T1000 (cell line): ENCODE measurements at regions not wholly inside any gene's neighbourhood (a gene's known extent, or its start where the extent isn't known, plus 50 kb on each side); places are given as distances from the start of the nearest gene placed in this dataset.

Source experiments
- DNase-seq: peaks from one replicate; lab custom pipeline; 2025; ENCODE audit warnings: mixed read lengths; lab: John Stamatoyannopoulos, UW

DNA sequence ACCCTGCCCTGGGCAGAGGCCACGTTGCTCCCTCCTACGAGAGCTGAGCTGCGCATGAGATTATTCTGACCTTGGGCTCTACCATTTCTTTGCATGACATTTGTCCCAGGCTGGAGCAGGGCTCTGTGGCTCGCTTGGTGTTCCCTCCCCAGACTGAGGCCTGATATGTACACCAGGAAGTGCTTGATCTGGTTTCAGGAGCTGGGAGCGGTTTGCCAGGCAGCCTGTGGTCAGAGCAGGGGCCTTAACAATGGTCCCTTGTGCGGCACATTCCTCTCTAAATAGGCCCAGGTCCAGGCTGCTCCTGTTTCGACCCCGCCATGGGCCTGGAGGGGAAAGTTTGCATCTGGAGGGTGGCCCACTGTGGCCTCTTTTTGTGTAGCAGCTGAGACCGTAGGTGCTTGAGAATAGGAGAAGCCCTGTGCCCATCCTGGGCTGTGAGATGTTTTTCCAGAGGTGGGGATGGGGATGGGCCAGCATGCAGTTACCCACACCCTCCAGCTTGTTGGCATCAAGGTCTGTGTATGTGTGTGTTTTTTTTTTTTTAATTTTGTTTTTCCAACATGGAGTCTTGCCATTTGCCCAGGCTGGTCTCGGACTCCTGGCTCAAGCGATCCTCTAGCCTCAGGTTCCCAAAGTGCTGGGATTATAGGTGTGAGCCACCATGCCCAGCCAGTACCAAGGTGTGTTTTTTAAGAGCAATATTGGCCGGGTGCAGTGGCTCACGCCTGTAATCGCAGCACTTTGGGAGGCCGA is 253.9 kb downstream of the SEC14L1 start:
- DNase-seq = no peak

DNA sequence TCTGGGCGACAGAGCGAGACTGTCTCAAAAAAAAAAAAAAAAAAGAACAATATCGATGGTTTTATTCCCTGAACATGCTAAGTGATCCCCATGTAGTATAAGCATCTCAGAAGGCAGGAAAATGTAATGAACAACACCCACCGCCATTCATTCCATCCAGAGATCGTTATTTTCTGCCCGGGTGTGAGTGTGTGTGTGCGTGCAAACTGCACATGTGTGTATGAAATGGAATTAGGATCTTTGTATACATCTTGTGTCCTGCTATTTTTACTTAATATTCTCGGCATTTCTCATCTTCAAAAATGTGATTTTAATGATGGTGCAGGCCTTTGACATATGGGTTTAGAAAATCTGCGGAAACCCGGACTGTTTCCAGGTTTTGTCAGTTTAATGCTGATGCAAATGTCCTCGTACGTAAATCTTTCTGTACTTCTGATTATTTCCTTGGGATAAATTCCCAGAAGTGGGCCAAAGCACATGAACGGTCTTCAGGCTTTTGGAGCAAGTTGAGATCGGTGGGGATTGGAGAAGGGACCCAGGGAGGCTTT is 254.8 kb downstream of the SEC14L1 start:
- DNase-seq = no peak

DNA sequence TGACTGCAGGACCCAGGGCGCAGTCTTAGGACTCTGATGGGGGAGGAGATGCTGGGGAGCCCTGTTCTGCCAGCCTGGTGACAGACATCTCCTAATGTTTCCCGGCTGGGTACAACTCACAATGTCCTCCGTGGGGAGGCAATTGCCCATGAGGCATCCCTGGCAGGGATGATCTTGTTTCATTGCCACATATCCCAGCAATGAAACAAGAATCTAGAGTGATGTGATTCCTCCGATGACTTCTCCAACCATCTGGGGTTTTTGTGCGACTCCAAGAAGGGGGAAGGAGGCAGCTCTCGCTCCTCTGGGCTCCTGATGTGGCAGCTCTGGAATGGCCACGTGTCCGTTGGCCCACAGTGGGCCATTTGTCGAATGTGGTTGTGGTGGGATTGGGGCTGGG is 255.8 kb downstream of the SEC14L1 start:
- no peak for DNase-seq

DNA sequence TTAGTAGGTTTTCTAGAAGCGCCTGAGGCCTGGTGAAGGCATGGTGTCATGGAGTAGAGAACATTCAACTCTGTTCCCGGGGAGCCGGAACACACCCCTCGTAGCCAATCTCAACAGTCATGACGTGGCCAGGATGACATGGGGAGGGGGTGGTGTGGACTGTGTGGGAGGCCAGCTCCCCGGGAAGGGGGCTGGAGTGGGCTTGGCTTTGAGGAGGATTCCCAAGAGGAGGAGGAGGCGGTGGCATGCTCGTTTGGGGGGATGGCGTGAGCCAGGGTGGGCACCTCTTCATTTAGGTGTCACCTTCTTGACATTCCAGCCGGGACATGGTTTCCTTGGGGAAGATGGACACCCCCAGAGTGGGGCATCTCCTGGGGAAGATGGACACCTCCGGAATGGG is 257.5 kb downstream of the SEC14L1 start:
- DNase-seq = no peak

DNA sequence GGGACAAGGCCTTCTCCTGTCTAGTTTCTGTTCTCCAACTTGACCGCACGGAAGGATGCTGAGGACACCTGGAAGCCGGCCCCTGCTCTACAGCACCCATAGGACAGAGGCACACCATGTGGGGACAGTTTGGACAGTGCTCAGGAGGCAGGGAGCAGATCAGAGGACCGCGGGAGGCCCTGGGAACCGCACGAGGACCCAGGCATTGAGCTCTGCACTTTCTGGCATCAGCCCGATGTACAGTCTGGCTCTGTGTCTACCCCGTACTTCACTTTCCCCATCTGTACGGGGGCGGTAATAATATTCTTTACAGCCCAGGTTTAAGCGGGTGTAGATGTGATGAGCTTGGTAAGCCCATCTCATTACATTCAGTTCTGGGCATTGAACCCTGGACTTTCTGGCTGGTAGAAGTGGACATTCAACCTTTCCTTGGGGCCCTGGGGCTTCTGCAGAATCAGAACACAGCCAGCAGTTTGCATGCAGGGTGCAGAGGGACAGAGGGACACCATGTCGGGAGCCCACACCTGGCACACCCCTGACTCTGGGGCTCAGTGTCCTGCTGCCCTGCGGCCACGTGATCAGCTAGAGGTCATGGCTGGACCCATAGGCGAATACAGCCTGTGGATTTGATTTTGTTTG is 258.7 kb downstream of the SEC14L1 start:
- DNase-seq = no peak

DNA sequence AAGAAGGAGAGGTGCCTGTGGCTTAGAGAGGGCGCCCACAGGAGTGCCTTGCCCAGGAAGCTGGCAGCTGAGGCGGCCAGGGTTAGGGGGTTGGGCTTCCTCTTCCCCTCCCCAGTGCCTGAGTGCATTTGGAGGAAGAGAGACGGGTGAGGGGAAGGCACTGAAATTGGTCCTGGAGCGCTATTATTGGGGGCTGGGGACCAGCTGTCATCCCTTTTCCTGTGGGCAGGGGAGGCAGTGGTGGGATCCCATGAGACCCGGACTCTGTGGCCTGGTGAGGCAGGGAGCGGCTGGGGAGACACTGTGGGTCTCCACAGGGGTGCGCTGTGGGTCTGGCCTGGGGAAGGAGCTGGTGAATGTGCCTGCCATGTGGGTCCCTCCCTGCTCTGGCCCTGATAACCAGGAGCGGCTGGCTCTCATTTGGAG is 259.7 kb downstream of the SEC14L1 start:
- no peak for DNase-seq

DNA sequence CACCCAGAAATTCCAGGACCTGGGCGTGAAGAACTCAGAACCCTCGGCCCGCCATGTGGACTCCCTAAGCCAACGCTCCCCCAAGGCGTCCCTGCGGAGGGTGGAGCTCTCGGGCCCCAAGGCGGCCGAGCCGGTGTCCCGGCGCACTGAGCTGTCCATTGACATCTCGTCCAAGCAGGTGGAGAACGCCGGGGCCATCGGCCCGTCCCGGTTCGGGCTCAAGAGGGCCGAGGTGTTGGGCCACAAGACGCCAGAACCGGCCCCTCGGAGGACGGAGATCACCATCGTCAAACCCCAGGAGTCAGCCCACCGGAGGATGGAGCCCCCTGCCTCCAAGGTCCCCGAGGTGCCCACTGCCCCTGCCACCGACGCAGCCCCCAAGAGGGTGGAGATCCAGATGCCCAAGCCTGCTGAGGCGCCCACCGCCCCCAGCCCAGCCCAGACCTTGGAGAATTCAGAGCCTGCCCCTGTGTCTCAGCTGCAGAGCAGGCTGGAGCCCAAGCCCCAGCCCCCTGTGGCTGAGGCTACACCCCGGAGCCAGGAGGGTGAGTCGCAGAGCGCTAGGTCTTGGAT is 261.5 kb downstream of the SEC14L1 start:
- DNase-seq = no peak

DNA sequence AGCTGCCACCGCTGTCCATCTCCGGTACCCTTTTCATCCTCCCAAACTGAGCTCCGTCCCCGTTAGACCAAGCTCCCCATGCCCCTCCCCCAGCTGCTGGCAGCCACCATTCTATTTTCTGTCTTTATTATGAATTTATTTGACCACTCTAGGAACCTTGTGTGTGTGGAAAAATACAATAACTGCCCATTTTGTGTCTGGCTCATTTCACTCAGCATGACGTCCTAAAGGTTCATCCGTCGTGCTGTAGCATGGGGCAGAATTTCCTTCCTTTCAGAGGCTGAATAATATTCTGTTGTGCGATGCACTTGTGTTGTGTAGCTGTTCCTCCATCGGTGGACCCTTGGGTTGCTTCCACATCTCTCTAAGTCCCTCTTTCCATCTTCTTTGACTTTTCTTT is 263.1 kb downstream of the SEC14L1 start:
- no peak for DNase-seq

DNA sequence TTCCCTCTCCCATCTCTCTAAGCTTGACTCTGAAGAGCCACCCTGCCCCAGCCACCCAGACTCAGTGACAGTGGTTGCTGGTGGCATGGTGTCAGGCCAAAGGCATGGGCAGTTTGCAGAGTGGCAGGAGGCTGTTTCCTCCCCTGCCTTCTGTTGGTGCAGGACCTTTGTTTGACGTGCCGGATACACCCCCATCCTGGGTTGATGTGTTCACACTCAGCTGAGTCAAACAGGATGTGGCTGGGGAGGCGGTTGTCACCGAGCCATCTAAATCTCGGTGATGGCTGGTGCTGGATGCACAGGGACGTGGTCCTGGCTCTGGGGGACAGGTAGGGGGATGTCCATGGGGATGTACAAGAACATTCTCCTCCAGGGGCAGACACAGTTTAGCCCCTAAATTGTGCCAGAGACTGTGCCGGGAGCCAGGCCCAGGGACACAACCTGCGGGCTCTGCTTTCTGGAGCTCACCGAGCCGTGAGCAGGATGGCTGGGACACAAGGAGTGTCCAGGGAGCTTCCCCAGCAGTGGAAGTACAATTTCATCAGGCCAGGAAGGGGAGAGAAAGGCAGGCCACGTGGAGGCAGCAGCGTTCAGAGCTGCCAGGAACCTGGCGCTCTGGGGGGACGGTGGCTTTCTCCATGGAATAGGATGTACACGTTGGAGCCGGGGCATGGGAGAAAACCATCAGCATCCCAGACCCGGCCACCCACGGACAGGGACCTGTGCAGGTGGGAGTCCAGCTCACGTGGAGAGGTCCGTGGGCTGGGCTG is 264.2 kb downstream of the SEC14L1 start:
- DNase-seq = no peak

DNA sequence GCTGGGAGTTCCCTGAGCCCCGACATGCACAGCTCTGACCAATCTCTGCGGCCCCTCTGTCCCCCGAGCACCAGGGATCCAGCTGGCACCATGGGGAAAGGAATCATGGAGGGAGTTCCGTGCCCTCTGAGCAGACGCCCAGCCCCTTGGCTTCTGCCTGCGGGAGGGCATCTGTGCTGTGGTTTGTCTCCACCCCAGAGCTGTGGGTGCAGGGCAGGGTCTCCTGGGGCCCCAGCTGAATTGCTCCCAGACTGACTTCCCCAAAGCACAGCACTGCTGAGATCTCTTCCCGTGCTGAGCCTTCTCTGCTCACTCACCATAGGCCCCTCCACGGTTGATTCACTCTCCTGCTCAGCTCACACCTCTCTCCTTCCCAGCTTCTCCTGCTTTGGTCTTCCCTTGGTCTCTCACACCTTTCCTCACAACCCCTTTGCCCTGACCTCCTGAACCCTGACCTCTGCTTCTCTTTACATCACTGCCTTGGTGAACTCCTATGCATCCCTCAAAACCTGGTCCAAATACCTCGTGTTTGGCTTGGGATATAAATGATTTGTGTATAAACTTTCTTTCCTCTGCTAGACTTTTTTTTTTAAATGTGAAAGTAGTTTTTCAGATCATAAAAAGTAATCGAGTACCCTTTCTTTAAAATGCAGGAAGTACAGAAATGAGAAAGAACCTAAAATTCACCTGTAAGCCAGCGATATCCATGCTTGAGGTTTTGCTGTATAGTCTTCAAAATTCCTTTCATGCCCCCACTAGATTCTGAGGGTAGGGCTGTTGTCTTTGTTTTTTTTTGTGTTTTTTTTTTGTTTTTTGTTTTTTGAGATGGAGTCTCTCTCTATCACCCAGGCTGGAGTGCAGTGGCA is 265.3 kb downstream of the SEC14L1 start:
- DNase-seq = no peak

DNA sequence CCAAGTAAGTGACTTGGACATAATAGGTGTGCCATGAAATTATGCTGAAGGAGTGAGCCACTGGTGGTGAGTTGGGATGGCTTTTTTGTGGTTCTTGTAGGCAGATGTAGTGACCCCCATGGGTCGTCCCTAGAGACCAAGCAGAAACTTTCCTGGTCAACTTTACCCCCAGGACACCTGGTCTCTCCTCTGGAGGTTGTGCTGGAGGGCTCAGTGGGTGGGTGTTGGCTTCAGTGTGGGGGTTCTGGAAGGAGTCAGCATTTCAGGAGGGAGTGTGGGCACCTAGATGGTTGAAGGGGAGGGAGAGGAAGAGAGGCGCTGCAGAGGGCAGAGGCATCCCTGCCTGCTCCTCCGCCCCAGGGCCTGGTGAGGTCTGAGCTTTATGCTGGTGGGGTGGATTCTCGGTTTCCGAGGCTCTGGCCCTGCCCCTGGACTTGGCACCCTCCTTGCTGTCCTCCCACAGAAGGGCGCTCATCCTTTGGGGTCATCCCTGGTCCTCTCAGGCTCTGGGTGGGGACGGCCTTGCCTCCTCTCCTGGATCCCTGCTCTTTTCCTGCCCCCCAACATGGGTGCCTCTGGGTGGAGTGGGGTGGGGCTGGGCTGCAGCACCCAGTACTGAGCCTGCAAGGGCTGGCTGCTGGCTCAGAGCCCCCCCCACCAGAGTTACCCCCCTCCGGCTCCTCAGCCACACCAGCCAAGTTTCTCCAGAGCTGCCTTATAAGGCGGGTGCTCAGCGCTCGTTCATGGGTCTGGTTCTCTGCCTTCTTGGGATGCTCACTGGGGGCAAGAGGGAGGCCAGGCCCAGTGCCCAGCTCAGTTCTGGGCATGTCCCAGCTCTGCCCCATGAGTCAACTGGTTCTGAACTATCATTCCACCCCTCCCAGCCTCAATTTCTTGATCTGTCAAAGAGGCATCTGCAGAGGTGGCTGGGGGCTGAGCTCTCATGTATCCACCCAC is 266.8 kb downstream of the SEC14L1 start:
- DNase-seq = no peak

DNA sequence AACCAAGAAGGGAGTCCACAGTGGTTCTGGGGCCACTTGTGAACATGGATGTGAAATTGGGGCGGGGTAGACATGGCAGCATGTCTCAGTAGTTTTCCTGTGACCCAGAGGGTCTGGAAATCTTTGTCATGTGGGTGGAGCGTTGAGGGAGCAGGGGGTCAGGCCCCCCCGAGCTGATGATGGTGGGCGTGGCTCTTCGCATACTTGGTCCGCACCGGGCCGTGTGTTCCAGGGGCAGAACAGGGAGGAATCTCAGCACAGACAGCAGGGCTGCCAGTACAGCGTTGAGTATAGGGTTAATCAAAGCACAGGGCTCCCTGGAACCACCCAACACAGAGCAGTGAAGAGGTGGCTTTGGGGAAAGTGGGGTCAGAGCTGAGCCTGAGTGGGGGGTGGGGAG is 267.5 kb downstream of the SEC14L1 start:
- no peak for DNase-seq

DNA sequence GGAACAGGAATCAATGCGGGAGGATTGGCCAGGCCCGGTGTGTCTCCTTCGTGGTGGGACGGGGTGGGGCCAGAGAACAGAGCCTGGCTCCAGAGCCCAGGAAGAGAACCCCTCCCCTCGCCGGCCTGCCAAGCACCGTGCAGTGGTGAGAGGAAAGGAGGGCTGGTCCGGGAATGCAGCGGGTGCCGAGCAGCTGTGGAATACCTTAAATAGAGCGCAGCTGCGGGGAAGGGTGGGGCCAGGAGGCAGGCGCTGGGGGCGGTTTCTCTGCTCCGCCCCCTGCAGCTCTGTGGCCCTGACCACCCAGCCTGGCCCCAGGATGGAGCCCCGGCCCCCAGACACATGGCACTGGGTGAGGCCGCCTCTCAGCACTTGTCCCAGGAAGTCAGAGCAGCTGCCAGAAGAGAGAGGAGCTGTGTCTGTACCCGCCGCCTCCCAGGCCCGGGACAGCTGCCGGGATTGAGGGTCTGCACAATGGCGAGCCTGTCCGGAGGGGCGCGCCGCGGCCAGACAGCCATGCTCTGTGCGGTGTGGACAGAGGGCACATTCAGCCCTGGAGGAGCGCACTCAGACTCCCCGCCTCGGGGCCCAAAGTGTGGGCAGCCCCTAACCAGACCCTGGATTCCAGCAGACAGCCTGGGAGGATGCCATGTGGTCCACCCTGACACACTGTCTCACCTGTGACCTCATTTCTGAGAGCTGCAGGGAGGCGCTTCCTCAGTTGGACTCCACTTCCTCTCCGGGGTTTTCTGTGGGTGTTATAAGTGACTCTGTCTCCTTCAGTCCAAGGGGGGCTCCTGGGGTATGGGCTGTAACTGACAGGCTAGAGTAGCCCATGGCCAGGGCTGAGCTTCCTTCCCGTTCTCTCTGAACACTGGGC is 268.8 kb downstream of the SEC14L1 start:
- DNase-seq = no peak

DNA sequence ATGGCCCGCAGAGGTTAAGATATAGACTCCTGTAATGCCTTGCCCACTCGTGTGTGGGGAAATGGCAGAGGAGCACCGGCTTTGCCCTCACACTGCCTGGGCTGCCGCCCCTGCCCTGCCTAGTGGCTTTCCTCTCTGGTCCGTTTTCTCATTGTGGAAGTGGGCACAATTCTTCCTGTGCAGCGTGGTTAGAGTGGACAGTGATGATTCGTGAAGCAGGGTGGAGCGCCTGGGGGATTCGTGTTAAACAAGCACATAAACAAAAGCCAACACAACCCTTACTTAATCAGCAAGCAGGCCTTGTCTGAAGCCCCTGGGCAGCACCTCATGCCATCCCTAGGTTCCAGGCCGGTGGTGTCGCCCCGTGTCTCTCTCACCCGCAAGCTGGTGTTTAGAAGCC is 269.7 kb downstream of the SEC14L1 start:
- no peak for DNase-seq

DNA sequence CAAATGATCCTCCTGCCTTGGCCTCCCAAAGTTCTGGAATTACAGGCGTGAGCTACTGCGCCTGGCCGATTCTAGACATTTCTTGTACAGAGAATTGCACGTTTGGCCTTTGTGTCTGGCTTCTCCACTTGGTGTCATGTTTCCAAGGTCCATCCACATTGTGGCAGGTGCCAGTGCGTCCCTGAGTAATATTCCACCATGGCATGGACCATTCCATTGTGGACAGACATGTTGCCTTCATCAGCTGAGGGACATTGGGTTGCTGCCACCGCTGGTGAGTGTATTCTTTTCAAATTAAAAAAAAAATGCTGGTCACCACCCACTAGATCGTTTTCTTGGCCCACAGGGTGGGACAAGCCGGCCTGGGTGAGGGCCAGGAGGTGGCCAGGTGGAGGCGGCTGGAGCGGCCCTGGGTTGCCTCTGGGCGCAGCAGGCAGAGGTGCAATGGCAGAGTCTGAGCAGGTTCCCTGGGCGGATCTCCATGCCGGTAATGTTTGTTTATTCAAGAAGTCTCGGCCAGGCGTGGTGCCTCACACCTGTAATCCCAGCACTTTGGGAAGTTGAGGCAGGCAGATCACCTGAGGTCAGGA is 274.1 kb downstream of the SEC14L1 start:
- no peak for DNase-seq

DNA sequence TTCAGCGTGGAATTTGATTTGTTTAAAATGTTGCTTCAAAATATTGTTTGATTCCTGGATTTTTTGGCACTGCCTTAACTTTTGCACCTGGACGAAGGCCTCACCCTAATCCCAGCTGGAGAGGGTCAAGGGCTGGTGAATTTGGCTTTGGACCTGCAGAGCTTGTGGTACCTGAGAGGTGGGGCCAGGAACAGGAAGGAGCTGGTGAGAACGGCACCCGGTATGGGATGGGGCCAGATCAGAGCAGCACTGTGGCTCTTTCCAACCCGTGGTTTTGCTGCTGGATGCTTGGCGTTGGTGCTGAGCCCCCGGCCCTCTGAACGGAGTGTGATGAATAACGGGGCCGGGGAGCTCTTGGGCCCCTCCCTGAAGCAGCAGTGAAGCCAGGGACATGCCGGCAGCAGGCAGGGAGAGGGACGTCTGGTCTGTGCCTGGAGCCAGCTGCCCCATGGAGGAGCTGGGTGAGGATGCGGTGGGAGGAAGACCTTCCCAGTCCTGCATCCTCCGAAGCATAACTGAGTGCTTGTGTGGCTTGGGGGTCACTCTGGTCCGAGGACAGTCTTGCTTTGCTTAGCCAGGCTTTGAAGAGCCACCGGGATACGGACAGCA is 275.4 kb downstream of the SEC14L1 start:
- no peak for DNase-seq

DNA sequence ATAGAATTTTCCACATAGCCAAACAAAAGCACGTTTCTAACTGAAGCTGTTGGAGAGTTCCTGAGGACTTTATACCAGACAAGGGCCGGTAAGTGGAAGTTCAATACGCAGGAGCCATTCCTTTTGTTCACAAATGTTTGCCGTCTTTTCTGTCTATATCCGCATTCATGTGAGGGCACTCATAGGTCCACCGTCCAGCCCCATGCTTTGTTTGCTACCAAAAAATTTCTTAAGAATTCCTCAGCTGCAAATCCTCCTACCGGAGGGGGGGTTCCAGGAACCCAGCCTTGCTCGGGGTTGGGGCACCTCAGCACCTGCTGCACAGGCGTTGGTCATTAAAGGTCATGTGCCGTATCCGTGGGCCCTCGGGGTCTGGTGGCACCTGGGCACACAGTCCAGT is 276.8 kb downstream of the SEC14L1 start:
- no peak for DNase-seq

DNA sequence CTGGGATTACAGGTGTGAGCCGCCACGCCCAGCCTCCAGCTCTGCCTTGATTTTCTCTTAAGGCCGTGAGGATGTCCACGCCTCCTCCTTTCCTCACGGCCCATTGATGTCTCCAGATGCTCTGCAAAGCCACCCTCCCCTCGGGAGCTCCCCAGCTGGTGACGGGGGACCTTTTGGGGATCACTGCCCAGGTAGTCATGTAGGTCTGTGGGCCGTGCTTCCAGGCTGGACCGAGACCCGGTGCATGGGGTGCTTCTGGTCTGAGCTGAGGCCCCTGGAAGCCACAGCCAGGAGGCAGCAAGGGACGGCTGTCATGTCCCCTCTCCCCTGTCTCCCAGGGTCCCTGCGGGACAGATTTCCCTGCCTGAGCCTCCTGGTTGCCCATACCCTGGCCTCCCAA is 277.8 kb downstream of the SEC14L1 start:
- DNase-seq = no peak
